ENCODE measurements at regions not wholly inside any gene's neighbourhood (a gene's known extent, or its start where the extent isn't known, plus 50 kb on each side); places are given as distances from the start of the nearest gene placed in this dataset.

DNA sequence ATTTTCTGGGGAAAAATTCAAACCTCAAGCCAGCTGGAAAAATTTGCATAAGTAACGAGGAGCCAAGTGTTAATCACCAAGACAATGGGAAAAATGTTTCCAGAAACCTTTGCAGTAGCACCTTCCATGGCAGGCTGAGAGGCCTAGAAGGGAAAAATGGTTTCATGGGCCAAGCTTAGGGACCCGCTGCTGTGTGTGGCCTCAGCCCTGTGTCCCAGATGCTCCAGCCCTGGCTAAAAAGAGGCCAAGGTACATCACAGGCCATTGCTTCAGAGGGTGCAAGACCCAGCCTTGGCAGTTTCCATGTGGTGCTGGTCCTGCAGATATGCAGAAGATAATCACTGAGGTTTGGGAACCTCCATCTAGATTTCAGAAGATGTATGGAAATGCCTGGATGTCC is 98.3 kb upstream of the NWD2 start:
- TF ChIP-seq, protein P1, sequence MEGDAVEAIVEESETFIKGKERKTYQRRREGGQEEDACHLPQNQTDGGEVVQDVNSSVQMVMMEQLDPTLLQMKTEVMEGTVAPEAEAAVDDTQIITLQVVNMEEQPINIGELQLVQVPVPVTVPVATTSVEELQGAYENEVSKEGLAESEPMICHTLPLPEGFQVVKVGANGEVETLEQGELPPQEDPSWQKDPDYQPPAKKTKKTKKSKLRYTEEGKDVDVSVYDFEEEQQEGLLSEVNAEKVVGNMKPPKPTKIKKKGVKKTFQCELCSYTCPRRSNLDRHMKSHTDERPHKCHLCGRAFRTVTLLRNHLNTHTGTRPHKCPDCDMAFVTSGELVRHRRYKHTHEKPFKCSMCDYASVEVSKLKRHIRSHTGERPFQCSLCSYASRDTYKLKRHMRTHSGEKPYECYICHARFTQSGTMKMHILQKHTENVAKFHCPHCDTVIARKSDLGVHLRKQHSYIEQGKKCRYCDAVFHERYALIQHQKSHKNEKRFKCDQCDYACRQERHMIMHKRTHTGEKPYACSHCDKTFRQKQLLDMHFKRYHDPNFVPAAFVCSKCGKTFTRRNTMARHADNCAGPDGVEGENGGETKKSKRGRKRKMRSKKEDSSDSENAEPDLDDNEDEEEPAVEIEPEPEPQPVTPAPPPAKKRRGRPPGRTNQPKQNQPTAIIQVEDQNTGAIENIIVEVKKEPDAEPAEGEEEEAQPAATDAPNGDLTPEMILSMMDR (IDR thresholded peaks at IDR 0.05; ENCODE audit: borderline replicate concordance, extremely low read depth, low read length, poor library complexity, severe bottlenecking) = no peak
- no peak for TF ChIP-seq EZH2 (IDR thresholded peaks at IDR 0.05; ENCODE audit: borderline replicate concordance, low read depth, low read length, severe bottlenecking)
